ENCODE measurements at regions not wholly inside any gene's neighbourhood (a gene's known extent, or its start where the extent isn't known, plus 50 kb on each side); places are given as distances from the start of the nearest gene placed in this dataset.
A peak's percentile ranks its signal among the peaks of the same experiment; 100 is the strongest.

GRCh38 chr15:45743426-45744235 lies 108.8 kb downstream of the SQOR start:
- DNase-seq = no peak

DNA sequence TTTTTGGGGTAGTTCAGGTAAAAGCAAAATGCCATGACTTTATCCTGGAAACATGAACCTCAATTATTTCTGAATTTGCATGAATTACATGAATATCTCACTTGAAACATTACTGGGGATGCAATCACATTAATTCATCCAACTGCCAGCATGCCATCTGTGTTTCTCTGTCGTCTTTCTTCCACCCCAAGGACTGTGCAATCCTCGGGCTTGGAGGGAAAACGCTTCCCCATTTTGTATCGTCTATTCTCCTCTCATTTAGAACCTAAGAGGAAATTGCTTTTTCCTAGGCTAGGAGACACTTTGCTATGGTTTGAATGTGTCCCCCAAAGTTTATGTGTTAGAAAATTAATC lies 109.4 kb downstream of the SQOR start:
- no peak for DNase-seq

- DNase-seq = no peak
Measured at GRCh38 chr15:45747426-45747825, 112.6 kb downstream of the SQOR start.

GRCh38 chr15:45751629-45752028 lies 116.8 kb downstream of the SQOR start:
- DNase-seq = no peak

GRCh38 chr15:45759936-45760335 lies 125.1 kb downstream of the SQOR start:
- DNase-seq = no peak

GRCh38 chr15:45762726-45763125 lies 127.9 kb downstream of the SQOR start:
- no peak for DNase-seq

GRCh38 chr15:45763170-45763869 lies 128.5 kb downstream of the SQOR start:
- DNase-seq = no peak

- DNase-seq = no peak
Measured at GRCh38 chr15:45773149-45773548, 138.3 kb downstream of the SQOR start.

DNA sequence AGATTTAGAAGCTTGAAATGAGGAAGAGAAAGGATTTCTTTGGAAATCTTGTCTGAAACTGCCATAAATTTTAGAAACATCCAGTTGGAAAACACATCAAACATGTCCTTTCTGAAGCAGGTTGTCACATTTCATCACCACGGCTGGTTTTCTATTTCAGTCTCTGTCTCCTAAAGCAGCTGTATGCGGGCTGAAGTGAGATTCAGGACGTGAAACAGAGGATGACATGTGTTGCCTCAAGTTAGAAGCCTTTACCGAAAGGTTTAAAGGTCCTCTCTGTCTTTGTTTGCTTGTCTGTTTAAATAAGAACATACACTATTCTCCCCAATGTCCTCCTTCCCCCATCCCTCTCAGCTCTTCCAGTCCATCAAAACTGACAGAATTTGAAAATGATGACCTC lies 141.9 kb downstream of the SQOR start:
- DNase-seq = no peak

DNA sequence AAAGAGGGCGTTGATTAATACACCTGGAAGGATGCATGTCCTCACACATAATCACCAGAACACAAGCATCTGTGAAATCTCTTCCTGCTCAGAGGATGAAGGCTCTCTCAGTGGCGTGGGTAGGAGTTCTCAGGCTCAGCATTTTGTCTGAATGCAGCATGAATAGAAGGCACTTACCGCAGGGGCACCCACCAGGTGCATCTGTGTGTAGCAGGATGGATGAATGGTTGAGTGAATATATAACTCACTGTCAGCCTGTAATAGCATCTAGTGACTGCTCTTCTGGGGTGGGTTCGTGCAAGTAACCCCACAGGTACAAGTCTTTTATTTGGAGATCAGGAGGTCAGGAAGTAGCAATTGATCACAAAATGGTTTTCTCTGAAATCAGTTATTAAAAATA lies 143.0 kb downstream of the SQOR start:
- no peak for DNase-seq

DNA sequence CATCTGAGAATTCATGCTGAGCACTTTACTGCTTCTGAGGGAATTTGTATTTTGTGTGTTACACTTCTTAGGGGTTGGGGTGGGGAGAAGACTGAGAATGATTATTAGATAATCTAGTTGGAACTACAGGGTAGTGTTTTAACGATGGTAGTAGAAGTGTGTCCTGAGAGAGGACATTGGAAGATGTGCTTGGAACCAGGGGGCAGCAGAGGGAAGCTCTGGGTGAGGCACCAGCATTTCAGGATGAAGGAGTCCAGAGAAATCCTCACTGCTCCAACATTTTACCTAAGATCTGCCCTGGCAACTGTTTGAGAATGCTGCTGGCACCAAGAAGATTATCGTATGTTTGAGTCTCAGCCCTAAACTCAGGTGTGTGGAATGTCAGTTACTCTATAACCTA lies 145.5 kb downstream of the SQOR start:
- DNase-seq = no peak

- no peak for DNase-seq
Measured at GRCh38 chr15:45784656-45785055, 149.8 kb downstream of the SQOR start.

GRCh38 chr15:45785897-45786296 lies 151.1 kb downstream of the SQOR start:
- DNase-seq = no peak

DNA sequence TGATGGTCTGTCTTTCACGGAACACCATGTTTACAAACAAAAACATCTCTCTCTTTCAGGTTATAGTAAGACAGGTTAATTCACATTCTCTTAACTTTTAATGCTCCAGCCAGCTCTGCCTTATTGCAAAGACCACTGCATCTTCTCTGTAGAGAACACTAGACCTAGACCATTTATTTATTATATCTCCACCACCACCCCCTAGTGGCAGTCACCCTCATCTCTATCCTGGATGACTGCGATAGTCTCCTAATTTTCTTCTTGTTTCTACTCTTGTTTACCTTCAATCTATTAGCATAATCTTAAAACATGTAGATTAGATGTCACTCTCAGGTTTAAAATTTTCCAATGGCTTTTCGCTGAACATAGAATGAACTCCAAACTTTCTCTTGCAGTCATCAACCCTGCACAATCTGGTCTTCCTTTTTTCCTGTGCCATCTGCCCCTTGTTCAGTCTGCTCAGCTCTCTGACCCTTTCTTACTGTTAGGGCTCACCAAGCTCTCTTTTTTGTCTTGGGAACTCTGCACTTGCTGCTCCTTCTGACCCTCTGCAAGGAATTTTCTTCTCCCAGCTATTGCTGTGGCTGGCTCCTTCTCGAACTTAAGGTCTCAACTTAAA lies 155.6 kb downstream of the SQOR start:
- peak; percentile 37 for DNase-seq

DNA sequence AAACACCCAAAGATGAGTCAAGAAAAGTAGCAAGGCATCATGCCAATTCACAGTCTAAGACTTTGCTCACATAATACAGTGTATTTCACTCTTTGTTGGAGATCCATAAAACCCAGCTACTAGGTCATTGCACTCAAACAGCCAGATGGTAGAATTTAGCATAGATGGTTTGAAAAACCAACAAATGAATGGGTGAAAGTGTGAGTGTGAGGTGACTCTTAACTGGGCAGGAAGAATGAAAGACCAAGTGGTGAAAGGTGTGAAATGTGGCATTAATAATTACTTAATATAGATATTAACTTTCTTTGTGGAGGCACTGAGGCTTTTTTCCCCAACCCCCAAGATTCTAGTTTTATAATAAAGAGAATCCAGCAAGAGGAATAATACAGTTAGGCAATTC lies 159.5 kb downstream of the SQOR start:
- DNase-seq = no peak

GRCh38 chr15:45794712-45795439 lies 160.0 kb downstream of the SQOR start:
- DNase-seq = no peak

- peak; percentile 58 for DNase-seq
Measured at GRCh38 chr15:45795440-45796069, 160.7 kb downstream of the SQOR start.

DNA sequence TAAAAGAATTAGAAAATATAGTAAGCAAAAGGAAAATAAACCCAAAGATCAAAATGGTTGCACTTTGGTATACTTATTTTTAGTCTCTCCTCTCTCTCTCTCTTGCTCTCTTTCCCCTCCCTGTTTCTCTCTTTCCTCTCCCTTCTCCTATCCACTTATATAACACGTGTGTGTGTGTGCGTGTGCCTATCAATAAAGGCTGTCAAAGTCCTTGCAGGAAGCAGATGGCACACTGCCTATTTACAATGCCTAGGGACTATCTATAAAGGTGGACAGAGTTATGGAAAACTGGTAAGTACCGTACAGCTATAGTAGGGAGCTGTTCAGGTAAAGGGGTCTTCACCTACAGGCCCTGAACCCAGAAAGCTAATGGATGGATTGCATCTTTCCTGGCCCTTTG lies 161.6 kb downstream of the SQOR start:
- no peak for DNase-seq

- no peak for DNase-seq
Measured at GRCh38 chr15:45799508-45799907, 164.7 kb downstream of the SQOR start.

DNA sequence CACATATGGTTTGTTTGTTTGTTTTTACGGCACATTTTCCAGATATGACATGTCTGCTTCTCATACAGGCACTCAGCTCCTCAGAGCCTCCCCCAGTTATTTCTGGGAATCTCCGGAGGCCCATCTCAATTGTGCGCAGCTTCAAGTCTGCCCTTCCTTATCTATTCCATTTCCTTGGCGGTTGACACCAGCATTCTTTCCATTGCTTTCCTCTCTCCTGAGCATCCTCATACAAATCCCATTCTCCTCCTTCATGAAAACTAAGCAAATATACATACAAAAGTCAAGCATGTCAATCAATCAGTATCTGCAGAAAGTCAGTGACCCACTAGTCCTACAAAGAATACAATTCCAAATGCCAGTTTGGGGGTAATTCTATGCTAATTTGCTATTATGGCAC lies 166.7 kb downstream of the SQOR start:
- no peak for DNase-seq

DNA sequence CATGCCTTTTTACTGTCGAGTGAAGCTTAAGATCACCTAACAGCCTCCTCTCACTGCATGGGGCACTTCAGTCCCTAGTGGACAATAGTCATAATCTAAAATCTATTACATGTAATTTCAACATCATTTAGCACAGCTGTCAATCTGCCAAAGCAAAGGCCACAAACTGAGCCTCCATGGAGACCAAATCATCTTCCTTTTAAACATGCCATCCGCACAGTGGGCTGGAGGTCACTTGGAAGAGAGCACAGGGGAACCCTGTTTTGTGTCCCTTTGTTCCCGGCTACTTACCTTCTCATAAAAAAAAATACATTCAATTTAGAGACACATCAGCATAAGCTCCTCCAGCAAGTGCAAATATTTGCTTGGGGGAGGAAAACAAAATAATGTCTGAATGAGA lies 167.3 kb downstream of the SQOR start:
- DNase-seq = no peak

GRCh38 chr15:45804028-45804427 lies 169.2 kb downstream of the SQOR start:
- DNase-seq = no peak

DNA sequence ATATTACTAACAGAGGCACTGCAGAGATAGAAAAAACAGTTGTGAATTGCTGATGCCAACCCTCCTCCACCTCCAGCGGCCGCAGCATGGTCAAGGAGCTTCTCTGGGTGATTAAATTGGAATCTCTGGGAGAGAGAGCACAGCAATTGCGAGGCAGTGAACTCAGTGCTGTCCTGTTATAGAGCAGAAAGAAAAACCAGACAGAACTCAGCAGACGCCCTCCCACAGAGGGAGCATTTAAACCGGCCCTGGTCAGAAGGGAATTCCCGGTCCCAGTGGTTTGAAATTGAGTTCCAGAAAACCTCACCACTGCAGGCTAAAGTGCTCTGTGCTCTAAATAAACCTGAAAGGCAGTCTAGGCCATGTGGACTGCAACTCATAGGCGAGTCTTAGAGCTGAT lies 175.4 kb downstream of the SQOR start:
- DNase-seq = no peak
